Ovary (tissue), 7 donors: ENCODE measurements at regions not wholly inside any gene's neighbourhood (a gene's known extent, or its start where the extent isn't known, plus 50 kb on each side); places are given as distances from the start of the nearest gene placed in this dataset.

ENCODE experiments used
- DNase-seq, 5 donors: peaks; one replicate each; pipeline ENCODE4 v3.0.0-alpha.2; 2019 to 2020
- H3K27ac ChIP-seq, 2 donors: fragments of 200-600 bp; one replicate each; pipeline versions ENCODE4 v1.5.1 to v1.8.0; 2019 to 2022
- H3K27me3 ChIP-seq: fragments of 200-600 bp; one replicate; pipeline ENCODE4 v1.8.0; 2022
- H3K36me3 ChIP-seq: fragments of 200-600 bp; sonication (generic); one replicate; pipeline ENCODE4 v1.5.1; 2019
- H3K4me1 ChIP-seq: one replicate; pipeline ENCODE4 v1.8.1; 2013; ENCODE audit warnings: mild to moderate bottlenecking, moderate library complexity; ENCODE audit not compliant: insufficient read depth
- H3K4me3 ChIP-seq: fragments of 200-600 bp; sonication (generic); one replicate; pipeline ENCODE4 v1.5.1; 2017
- H3K9me3 ChIP-seq, 2 donors: fragments of 200-600 bp in 1 of 2; sonication (generic) in 1 of 2; one replicate each; pipeline versions ENCODE4 v1.5.1 to v1.8.1; 2013 to 2019; ENCODE audit warnings: mild to moderate bottlenecking in 1 of 2, moderate library complexity in 1 of 2
- CTCF ChIP-seq, 3 donors: fragments of 450-650 bp in 2 of 3; fragments of 200-600 bp in 1 of 3; IDR thresholded peaks; one replicate each; pipeline versions ENCODE4 v1.5.1 to v1.8.0; 2016 to 2022; ENCODE audit warnings: antibody characterized with exemption in 3 of 3, mild to moderate bottlenecking in 1 of 3
- EP300 ChIP-seq: sonication (generic); formaldehyde crosslinking; IDR thresholded peaks from one replicate; pipeline ENCODE4 v1.6.1; 2017; ENCODE audit warnings: antibody characterized with exemption
- POLR2A ChIP-seq: fragments of 450-650 bp; IDR thresholded peaks from one replicate; pipeline ENCODE4 v1.6.1; 2017; ENCODE audit warnings: antibody characterized with exemption, mild to moderate bottlenecking, moderate library complexity
- WGBS, 3 donors: extraction: QIAGEN DNeasy Blood & Tissue Kit in 1 of 3; methylation state at CpG; one replicate each; pipeline versions ENCODE4 v1.1.5 to v1.1.7; 2013 to 2017; 5-methylcytosine and 5-hydroxymethylcytosine counted together
- intact Hi-C, 4 donors: fragments of 100-400 bp; cut with DNase I; formaldehyde crosslinking; loops; one replicate each; pipeline versions ENCODE4 v1.11.0 to v1.15.1; 2022 to 2023
- donor health status: DM: no; HTN: no; CAD: no; lungs with moderate emphysema.
- donor health status: DM: no; HTN: no; CAD: no.
- donor health status: Bipolar disorder and iron deficiency.
- donor health status: DM: no; HTN: no; CAD: no.
- donor health status: DM: yes; HTN: yes; CAD: no.

- intact Hi-C loops: no loop called here
- no peak for DNase-seq
- no peak overlapping the region for H3K27ac ChIP-seq
- H3K9me3 ChIP-seq: no peaks in the 10 kb centered on the region
- 73 to 79% (median 75%) methylated on average over 6 of the region's 6 CpGs for WGBS, 3 donors
- TF ChIP-seq POLR2A (no peak), EP300 (no peak)
- H3K4me3 ChIP-seq: no peak overlapping the region
- no peaks in the 10 kb centered on the region for H3K36me3 ChIP-seq
- no peaks in the 10 kb centered on the region for H3K4me1 ChIP-seq
- H3K27me3 ChIP-seq: no peaks in the 10 kb centered on the region
Observed at GRCh38 chr12:84594157-84594556, 318.4 kb downstream of the SLC6A15 start.

- Histone ChIP-seq H3K4me1 (no peaks in the 10 kb centered on the region), H3K4me3 (no peak overlapping the region), H3K36me3 (no peaks in the 10 kb centered on the region), H3K9me3 (no peaks in the 10 kb centered on the region), H3K27ac (no peak overlapping the region), H3K27me3 (no peaks in the 10 kb centered on the region)
- WGBS, 3 donors: 42 to 49% (median 43%) methylated on average over 5 of the region's 5 CpGs
- no peak for TF ChIP-seq CTCF (IDR thresholded peaks at IDR 0.05)
- no peak for TF ChIP-seq EP300
- no peak for TF ChIP-seq POLR2A
- DNase-seq: no peak
- intact Hi-C loops: no loop called here
Observed at GRCh38 chr12:84585776-84586395, 326.7 kb downstream of the SLC6A15 start.

GRCh38 chr12:84572196-84572595 is 340.4 kb downstream of the SLC6A15 start:
- intact Hi-C loops: no loop called here
- Histone ChIP-seq H3K36me3 (no peaks in the 10 kb centered on the region), H3K27me3 (no peaks in the 10 kb centered on the region), H3K4me1 (no peaks in the 10 kb centered on the region), H3K27ac (no peak overlapping the region), H3K9me3 (no peaks in the 10 kb centered on the region), H3K4me3 (no peak overlapping the region)
- TF ChIP-seq EP300: no peak
- TF ChIP-seq POLR2A: no peak
- TF ChIP-seq CTCF (IDR thresholded peaks at IDR 0.05): no peak
- 64 to 67% (median 65%) methylated on average over 3 of the region's 3 CpGs for WGBS, 3 donors
- no peak for DNase-seq

GRCh38 chr12:84562331-84562730 is 350.3 kb downstream of the SLC6A15 start:
- TF ChIP-seq POLR2A: no peak
- no peak for TF ChIP-seq CTCF (IDR thresholded peaks at IDR 0.05)
- TF ChIP-seq EP300: no peak
- no peak overlapping the region for H3K4me3 ChIP-seq
- intact Hi-C loops: no loop called here
- no peaks in the 10 kb centered on the region for H3K4me1 ChIP-seq
- no peaks in the 10 kb centered on the region for H3K36me3 ChIP-seq
- WGBS, 3 donors: 31 to 39% (median 31%) methylated on average over 3 of the region's 3 CpGs
- no peak for DNase-seq
- no peak overlapping the region for H3K27ac ChIP-seq
- no peaks in the 10 kb centered on the region for H3K27me3 ChIP-seq
- no peaks in the 10 kb centered on the region for H3K9me3 ChIP-seq

GRCh38 chr12:84561351-84561750 is 351.2 kb downstream of the SLC6A15 start:
- WGBS, 3 donors: 39 to 81% (median 68%) methylated on average over 1 of the region's 1 CpG
- no peak for DNase-seq
- no peaks in the 10 kb centered on the region for H3K9me3 ChIP-seq
- H3K4me3 ChIP-seq: no peak overlapping the region
- no peak overlapping the region for H3K27ac ChIP-seq
- H3K27me3 ChIP-seq: no peaks in the 10 kb centered on the region
- intact Hi-C loops: no loop called here
- no peaks in the 10 kb centered on the region for H3K36me3 ChIP-seq
- TF ChIP-seq EP300 (no peak), POLR2A (no peak), CTCF (IDR thresholded peaks at IDR 0.05) (no peak)
- H3K4me1 ChIP-seq: no peaks in the 10 kb centered on the region
